Gastroesophageal sphincter (tissue), 4 donors: ENCODE measurements at regions not wholly inside any gene's neighbourhood (a gene's known extent, or its start where the extent isn't known, plus 50 kb on each side); places are given as distances from the start of the nearest gene placed in this dataset.

Experiments
- ATAC-seq: fragments of 150-250 bp; one replicate; pipeline ENCODE4 v1.9.1; 2016; ENCODE audit warnings: mild to moderate bottlenecking, moderate library complexity
- H3K27ac ChIP-seq, 4 donors: fragments of 200-600 bp; sonication (generic) in 3 of 4; 1 replicate in 3 of 4; 2 replicates in 1 of 4; pipeline ENCODE4 v1.5.1; 2016 to 2019
- H3K27me3 ChIP-seq: fragments of 200-600 bp; sonication (generic); one replicate; pipeline ENCODE4 v1.5.1; 2019
- H3K36me3 ChIP-seq, 2 donors: fragments of 200-600 bp; sonication (generic); one replicate each; pipeline ENCODE4 v1.5.1; 2019; ENCODE audit warnings: control low read depth in 1 of 2
- H3K4me1 ChIP-seq, 3 donors: fragments of 200-600 bp; sonication (generic); 1 replicate in 2 of 3; 2 replicates in 1 of 3; pipeline ENCODE4 v1.5.1; 2016 to 2019; ENCODE audit warnings: control low read depth in 2 of 3
- H3K4me3 ChIP-seq, 2 donors: fragments of 200-600 bp; sonication (generic); one replicate each; pipeline ENCODE4 v1.5.1; 2019; ENCODE audit warnings: mild to moderate bottlenecking in 1 of 2, moderate library complexity in 1 of 2
- H3K9me3 ChIP-seq, 3 donors: fragments of 200-600 bp; sonication (generic); one replicate each; pipeline ENCODE4 v1.5.1; 2017 to 2019; ENCODE audit warnings: control low read depth in 2 of 3
- CTCF ChIP-seq, 4 experiments: fragments of 200-600 bp in 2 of 4; fragments of 450-650 bp in 2 of 4; sonication (generic) in 1 of 4; IDR thresholded peaks; one replicate each; pipeline ENCODE4 v1.5.1; 2017 to 2019; ENCODE audit warnings: antibody characterized with exemption in 4 of 4, mild to moderate bottlenecking in 2 of 4, moderate library complexity in 2 of 4
- EP300 ChIP-seq: sonication (generic); formaldehyde crosslinking; IDR thresholded peaks from one replicate; pipeline ENCODE4 v1.6.1; 2017; ENCODE audit warnings: antibody characterized with exemption, mild to moderate bottlenecking
- POLR2A ChIP-seq, 2 donors: fragments of 450-650 bp; IDR thresholded peaks; one replicate each; pipeline ENCODE4 v1.6.1; 2017; ENCODE audit warnings: antibody characterized with exemption in 2 of 2, mild to moderate bottlenecking in 2 of 2, moderate library complexity in 1 of 2
- POLR2AphosphoS5 ChIP-seq: sonication (generic); formaldehyde crosslinking; IDR thresholded peaks from one replicate; pipeline ENCODE4 v1.6.1; 2017; ENCODE audit warnings: antibody characterized with exemption
- WGBS, 2 donors: methylation state at CpG; one replicate each; pipeline ENCODE4 v1.1.5; 2018; ENCODE audit warnings: low coverage in 1 of 2; 5-methylcytosine and 5-hydroxymethylcytosine counted together

GRCh38 chr5:71945436-71945835 is 161.8 kb upstream of the MAP1B start:
- 89 to 100% methylated on average over 1 to 4 of the region's 6 CpGs for WGBS, 2 donors
- H3K4me3 ChIP-seq, result no peak overlapping the region
- H3K9me3 ChIP-seq, result peaks cover 0 to 14% (median 0%) of the 10 kb centered on the region in 3 donors
- peaks cover 0 to 3% (median 0%) of the 10 kb centered on the region in 3 donors for H3K4me1 ChIP-seq
- no peaks in the 10 kb centered on the region for H3K36me3 ChIP-seq
- ATAC-seq, result no peak
- H3K27me3 ChIP-seq, result no peaks in the 10 kb centered on the region
- TF ChIP-seq POLR2A (IDR thresholded peaks at IDR 0.05), result no peak
- no peak for TF ChIP-seq POLR2AphosphoS5
- no peak for TF ChIP-seq CTCF (IDR thresholded peaks at IDR 0.05)
- TF ChIP-seq EP300, result no peak
- no peak overlapping the region for H3K27ac ChIP-seq

GRCh38 chr5:71946343-71947030 is 160.8 kb upstream of the MAP1B start:
- H3K4me1 ChIP-seq, result no peaks in the 10 kb centered on the region
- H3K27me3 ChIP-seq, result no peaks in the 10 kb centered on the region
- 87 to 95% methylated on average over 3 to 6 of the region's 6 CpGs for WGBS, 2 donors
- no peak overlapping the region for H3K4me3 ChIP-seq
- ATAC-seq, result no peak
- TF ChIP-seq EP300 (no peak), POLR2AphosphoS5 (no peak), POLR2A (IDR thresholded peaks at IDR 0.05) (no peak), CTCF (IDR thresholded peaks at IDR 0.05) (no peak)
- H3K36me3 ChIP-seq, result no peaks in the 10 kb centered on the region
- H3K27ac ChIP-seq, result no peak overlapping the region
- H3K9me3 ChIP-seq, result peaks cover 0 to 14% (median 0%) of the 10 kb centered on the region in 3 donors

GRCh38 chr5:71948206-71948605 is 159.1 kb upstream of the MAP1B start:
- Histone ChIP-seq H3K27me3 (no peaks in the 10 kb centered on the region), H3K4me3 (no peak overlapping the region), H3K27ac (no peak overlapping the region), H3K36me3 (no peaks in the 10 kb centered on the region), H3K9me3 (peaks cover 0 to 14% (median 0%) of the 10 kb centered on the region in 3 donors), H3K4me1 (no peaks in the 10 kb centered on the region)
- no peak for ATAC-seq
- 100% methylated on average over 1 of the region's 2 CpGs; no CpG with 5 or more reads in 1 of the 2 donors for WGBS, 2 donors
- TF ChIP-seq POLR2AphosphoS5, result no peak
- no peak for TF ChIP-seq EP300
- no peak for TF ChIP-seq CTCF (IDR thresholded peaks at IDR 0.05)
- TF ChIP-seq POLR2A (IDR thresholded peaks at IDR 0.05), result no peak

- WGBS, 2 donors, result 82 to 95% methylated on average over 3 to 4 of the region's 5 CpGs
- no peak for ATAC-seq
- TF ChIP-seq POLR2A (IDR thresholded peaks at IDR 0.05) (no peak), EP300 (no peak), CTCF (IDR thresholded peaks at IDR 0.05) (no peak), POLR2AphosphoS5 (no peak)
Measured at GRCh38 chr5:71949772-71950171, 157.5 kb upstream of the MAP1B start.

GRCh38 chr5:71953866-71954265 is 153.4 kb upstream of the MAP1B start:
- WGBS, 2 donors, result 87 to 94% methylated on average over 6 to 7 of the region's 8 CpGs
- ATAC-seq, result no peak
- Histone ChIP-seq H3K27ac (no peak overlapping the region), H3K27me3 (no peaks in the 10 kb centered on the region), H3K36me3 (no peaks in the 10 kb centered on the region), H3K4me1 (peaks cover 0 to 4% (median 0%) of the 10 kb centered on the region in 3 donors), H3K9me3 (peaks cover 0 to 9% (median 0%) of the 10 kb centered on the region in 3 donors), H3K4me3 (no peak overlapping the region)
- TF ChIP-seq POLR2AphosphoS5 (no peak), POLR2A (IDR thresholded peaks at IDR 0.05) (no peak), CTCF (IDR thresholded peaks at IDR 0.05) (no peak), EP300 (no peak)

More at GRCh38 chr5:71949772-71950171, 157.5 kb upstream of the MAP1B start:
- Histone ChIP-seq H3K9me3 (peaks cover 0 to 14% (median 0%) of the 10 kb centered on the region in 3 donors), H3K36me3 (no peaks in the 10 kb centered on the region), H3K4me3 (no peak overlapping the region), H3K4me1 (no peaks in the 10 kb centered on the region), H3K27ac (no peak overlapping the region), H3K27me3 (no peaks in the 10 kb centered on the region)
